Panc1 (cell line): ENCODE measurements at regions not wholly inside any gene's neighbourhood (a gene's known extent, or its start where the extent isn't known, plus 50 kb on each side); places are given as distances from the start of the nearest gene placed in this dataset.

ENCODE experiments used
- ATAC-seq: fragments of 200-7000 bp; cut with Tn5 transposase; 2 replicates; pipeline ENCODE4 v1.9.1; 2020; ENCODE audit warnings: mild to moderate bottlenecking, moderate library complexity
- BruUV-seq: library from RNA; stranded (reverse); fragments of 400-500 nt; replicated peaks from 2 replicates; lab custom pipeline; 2021; lab: Mats Ljungman, UMichigan
- CTCF ChIA-PET: fragments of 300-600 bp; sonication (Branson Sonifier 250); formaldehyde crosslinking; loops from one replicate; lab custom pipeline; 2022; ENCODE audit warnings: antibody characterized with exemption; lab: Charles Lee
- POLR2A ChIA-PET: fragments of 300-600 bp; sonication (Branson Sonifier 250); formaldehyde crosslinking; loops from one replicate; lab custom pipeline; 2022; ENCODE audit warnings: antibody characterized with exemption; lab: Charles Lee
- DNase-seq: peaks from one replicate; pipeline ENCODE4 v3.0.0-alpha.2; 2010; ENCODE audit warnings: low read depth, low spot score
- H3K27ac ChIP-seq: 2 replicates; pipeline ENCODE4 v1.5.1; 2011; ENCODE audit warnings: mild to moderate bottlenecking, low read length, inconsistent platforms
- H3K27me3 ChIP-seq: fragments of 200-500 bp; sonication (Bioruptor generic); 2 replicates; pipeline ENCODE4 v1.6.0; 2014; ENCODE audit warnings: low read length, inconsistent platforms; ENCODE audit not compliant: control insufficient read depth, insufficient read depth
- H3K36me3 ChIP-seq: fragments of 200-500 bp; sonication (Bioruptor generic); 2 replicates; pipeline ENCODE4 v1.5.1; 2014; ENCODE audit warnings: inconsistent platforms, mild to moderate bottlenecking, low read length, moderate library complexity; ENCODE audit not compliant: control insufficient read depth, insufficient read depth
- H3K4me1 ChIP-seq: 2 replicates; pipeline ENCODE4 v1.5.1; 2011; ENCODE audit warnings: inconsistent platforms, mild to moderate bottlenecking, low read length, moderate library complexity; ENCODE audit not compliant: control insufficient read depth, insufficient read depth
- H3K4me3 ChIP-seq, 2 experiments: 2 replicates each; pipeline ENCODE4 v1.5.1; 2011 to 2012; ENCODE audit warnings: low read depth in 2 of 2, low read length in 2 of 2, mild to moderate bottlenecking in 2 of 2, inconsistent platforms in 1 of 2, moderate library complexity in 1 of 2
- H3K9me3 ChIP-seq: fragments of 200-500 bp; sonication (Bioruptor generic); 2 replicates; pipeline ENCODE4 v1.5.1; 2014; ENCODE audit warnings: low read depth, mild to moderate bottlenecking, inconsistent platforms, low read length, moderate library complexity; ENCODE audit not compliant: control insufficient read depth, insufficient read depth
- CTCF ChIP-seq: fragments of 450-650 bp; IDR thresholded peaks from 2 replicates; pipeline ENCODE4 v1.5.1; 2017; ENCODE audit warnings: mild to moderate bottlenecking
- POLR2AphosphoS5 ChIP-seq: IDR thresholded peaks from 2 replicates; pipeline ENCODE4 v1.6.1; 2012; ENCODE audit warnings: mild to moderate bottlenecking, low read depth, low read length, moderate library complexity
- REST ChIP-seq, 2 experiments: IDR thresholded peaks; 2 replicates each; pipeline ENCODE4 v1.6.1; 2011 to 2012; ENCODE audit warnings: low read depth in 2 of 2, control low read depth in 1 of 2, low read length in 1 of 2, mild to moderate bottlenecking in 1 of 2, moderate library complexity in 1 of 2; ENCODE audit not compliant: insufficient read depth in 1 of 2
- SIN3A ChIP-seq: IDR thresholded peaks from 2 replicates; pipeline ENCODE4 v1.6.1; 2012; ENCODE audit warnings: low read depth, mild to moderate bottlenecking, low read length, moderate library complexity, borderline replicate concordance; ENCODE audit not compliant: insufficient read depth
- TCF7L2 ChIP-seq: IDR thresholded peaks from 2 replicates; pipeline ENCODE4 v1.6.1; 2011; ENCODE audit warnings: mild to moderate bottlenecking, low read depth, low read length, inconsistent platforms
- in situ Hi-C: cut with HindIII; loops from 2 replicates; pipeline ENCODE4 v1.10.0; 2016; ENCODE audit warnings: low sequenced_read_pairs, low pct_unique_long_range_greater_than_20kb
- intact Hi-C: fragments of 100-400 bp; cut with micrococcal nuclease; formaldehyde crosslinking; loops from one replicate; pipeline ENCODE4 v1.10.0; 2022; ENCODE audit not compliant: unreplicated experiment

GRCh38 chr11:11074686-11075335 is 217.0 kb upstream of the ZBED5 start:
- Histone ChIP-seq H3K27me3 (0 out of 2 replicates have a peak, but pooled peaks cover 6% of the 10 kb centered on the region), H3K4me1 (no peaks in the 10 kb centered on the region), H3K4me3 (no peak overlapping the region), H3K27ac (no peak overlapping the region), H3K9me3 (no peaks in the 10 kb centered on the region), H3K36me3 (no peaks in the 10 kb centered on the region)
- no TSS peak for BruUV-seq
- ChIA-PET POLR2A (no interaction called here), CTCF (interaction anchor here (0.6 kb wide), 1 partner anchor 83 kb away, joined by 7 read pairs; no protein-coding TSS in a partner anchor)
- intact Hi-C loops (no loop called here), in situ Hi-C loops (no loop called here)
- ATAC-seq (no peak), DNase-seq (no peak)
- TF ChIP-seq CTCF, result no peak
- no peak for TF ChIP-seq POLR2AphosphoS5
- TF ChIP-seq TCF7L2, result no peak
- no peak for TF ChIP-seq REST (IDR thresholded peaks at IDR 0.05; ENCODE audit: insufficient read depth in 1 of 2, low read depth in 2 of 2, low read length in 1 of 2)
- no peak for TF ChIP-seq SIN3A

- ChIA-PET CTCF (interaction anchor here (0.6 kb wide), 1 partner anchor 82 kb away, joined by 7 read pairs; no protein-coding TSS in a partner anchor), POLR2A (no interaction called here)
- H3K27me3 ChIP-seq, result 0 out of 2 replicates have a peak, but pooled peaks cover 2% of the 10 kb centered on the region
- intact Hi-C loops (no loop called here), in situ Hi-C loops (no loop called here)
- H3K27ac ChIP-seq, result no peak overlapping the region
- ATAC-seq (no peak), DNase-seq (no peak)
- H3K9me3 ChIP-seq, result no peaks in the 10 kb centered on the region
- BruUV-seq, result no TSS peak
- no peaks in the 10 kb centered on the region for H3K4me1 ChIP-seq
- H3K36me3 ChIP-seq, result no peaks in the 10 kb centered on the region
- no peak for TF ChIP-seq CTCF
- no peak for TF ChIP-seq POLR2AphosphoS5
- TF ChIP-seq REST (IDR thresholded peaks at IDR 0.05; ENCODE audit: insufficient read depth in 1 of 2, low read depth in 2 of 2, low read length in 1 of 2), result no peak
- TF ChIP-seq SIN3A, result no peak
- TF ChIP-seq TCF7L2, result no peak
- H3K4me3 ChIP-seq, result no peak overlapping the region
These were observed 216.1 kb upstream of the ZBED5 start for GRCh38 chr11:11073996-11074395.
